Left lung (tissue), 4 donors: ENCODE measurements at regions not wholly inside any gene's neighbourhood (a gene's known extent, or its start where the extent isn't known, plus 50 kb on each side); places are given as distances from the start of the nearest gene placed in this dataset.

Source experiments
- ATAC-seq: fragments of 200-7000 bp; cut with Tn5 transposase; one replicate; pipeline ENCODE4 v1.9.1; 2020; ENCODE audit warnings: moderate library complexity
- DNase-seq, 4 donors: peaks; one replicate each; pipeline ENCODE4 v3.0.0-alpha.2; 2013 to 2020
- H3K27ac ChIP-seq, 2 donors: fragments of 200-600 bp; sonication (generic) in 1 of 2; one replicate each; pipeline versions ENCODE4 v1.5.0 to v1.8.0; 2020 to 2021
- H3K27me3 ChIP-seq, 2 donors: fragments of 200-600 bp; sonication (generic) in 1 of 2; one replicate each; pipeline versions ENCODE4 v1.5.0 to v1.8.0; 2020 to 2021
- H3K36me3 ChIP-seq, 2 donors: fragments of 200-600 bp; sonication (generic) in 1 of 2; one replicate each; pipeline versions ENCODE4 v1.5.0 to v1.8.0; 2020 to 2021
- H3K4me1 ChIP-seq, 2 donors: fragments of 200-600 bp; one replicate each; pipeline ENCODE4 v1.8.0; 2021
- H3K4me3 ChIP-seq, 2 donors: fragments of 200-600 bp; sonication (generic) in 1 of 2; one replicate each; pipeline versions ENCODE4 v1.5.0 to v1.8.0; 2020 to 2021; ENCODE audit warnings: mild to moderate bottlenecking in 1 of 2
- H3K9me3 ChIP-seq, 2 donors: fragments of 200-600 bp; sonication (generic) in 1 of 2; one replicate each; pipeline versions ENCODE4 v1.5.0 to v1.8.0; 2020 to 2021
- intact Hi-C, 2 donors: fragments of 100-400 bp; cut with DNase I; formaldehyde crosslinking; loops; one replicate each; pipeline versions ENCODE4 v1.11.2 to v1.14.2; 2022
- TF ChIP-seq, protein P1 (sequence below), 2 donors: fragments of 200-600 bp; sonication (generic) in 1 of 2; IDR thresholded peaks; one replicate each; pipeline versions ENCODE4 v1.5.0 to v1.8.0; 2021; ENCODE audit warnings: antibody characterized with exemption in 2 of 2
- donor health status: DM: no; HTN: yes; CAD: no.
- donor health status: DM: no; HTN: no; CAD: no.

- TF ChIP-seq, protein P1, sequence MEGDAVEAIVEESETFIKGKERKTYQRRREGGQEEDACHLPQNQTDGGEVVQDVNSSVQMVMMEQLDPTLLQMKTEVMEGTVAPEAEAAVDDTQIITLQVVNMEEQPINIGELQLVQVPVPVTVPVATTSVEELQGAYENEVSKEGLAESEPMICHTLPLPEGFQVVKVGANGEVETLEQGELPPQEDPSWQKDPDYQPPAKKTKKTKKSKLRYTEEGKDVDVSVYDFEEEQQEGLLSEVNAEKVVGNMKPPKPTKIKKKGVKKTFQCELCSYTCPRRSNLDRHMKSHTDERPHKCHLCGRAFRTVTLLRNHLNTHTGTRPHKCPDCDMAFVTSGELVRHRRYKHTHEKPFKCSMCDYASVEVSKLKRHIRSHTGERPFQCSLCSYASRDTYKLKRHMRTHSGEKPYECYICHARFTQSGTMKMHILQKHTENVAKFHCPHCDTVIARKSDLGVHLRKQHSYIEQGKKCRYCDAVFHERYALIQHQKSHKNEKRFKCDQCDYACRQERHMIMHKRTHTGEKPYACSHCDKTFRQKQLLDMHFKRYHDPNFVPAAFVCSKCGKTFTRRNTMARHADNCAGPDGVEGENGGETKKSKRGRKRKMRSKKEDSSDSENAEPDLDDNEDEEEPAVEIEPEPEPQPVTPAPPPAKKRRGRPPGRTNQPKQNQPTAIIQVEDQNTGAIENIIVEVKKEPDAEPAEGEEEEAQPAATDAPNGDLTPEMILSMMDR (IDR thresholded peaks at IDR 0.05) = no peak
- Histone ChIP-seq H3K27me3 (no peaks in the 10 kb centered on the region), H3K4me3 (no peak overlapping the region), H3K36me3 (no peaks in the 10 kb centered on the region), H3K9me3 (no peaks in the 10 kb centered on the region), H3K27ac (no peak overlapping the region), H3K4me1 (no peaks in the 10 kb centered on the region)
- intact Hi-C loops = no loop called here
- ATAC-seq (no peak), DNase-seq (no peak)
These were observed 108.6 kb upstream of the TAC1 start for GRCh38 chr7:97623333-97623732.

DNA sequence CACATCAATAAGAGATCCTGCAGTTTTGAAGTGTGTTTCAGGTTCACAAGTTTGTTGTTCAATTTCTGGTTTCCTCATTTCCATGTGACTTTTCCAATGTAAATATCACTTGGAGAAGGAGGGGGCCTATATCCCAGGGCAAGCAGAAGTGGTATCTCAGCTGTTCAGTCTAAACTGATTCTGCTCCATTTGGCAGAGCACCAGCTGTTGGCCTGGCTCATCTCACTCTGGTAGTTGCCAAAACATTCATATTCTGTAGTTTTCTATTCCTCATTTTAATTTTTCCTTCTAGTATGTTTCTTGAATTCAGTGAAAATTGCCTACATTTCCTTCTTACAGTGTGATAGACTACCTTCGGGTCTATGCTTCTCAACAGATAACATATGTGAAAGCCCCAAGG lies 101.8 kb upstream of the TAC1 start:
- H3K9me3 ChIP-seq = no peaks in the 10 kb centered on the region
- intact Hi-C loops = no loop called here

DNA sequence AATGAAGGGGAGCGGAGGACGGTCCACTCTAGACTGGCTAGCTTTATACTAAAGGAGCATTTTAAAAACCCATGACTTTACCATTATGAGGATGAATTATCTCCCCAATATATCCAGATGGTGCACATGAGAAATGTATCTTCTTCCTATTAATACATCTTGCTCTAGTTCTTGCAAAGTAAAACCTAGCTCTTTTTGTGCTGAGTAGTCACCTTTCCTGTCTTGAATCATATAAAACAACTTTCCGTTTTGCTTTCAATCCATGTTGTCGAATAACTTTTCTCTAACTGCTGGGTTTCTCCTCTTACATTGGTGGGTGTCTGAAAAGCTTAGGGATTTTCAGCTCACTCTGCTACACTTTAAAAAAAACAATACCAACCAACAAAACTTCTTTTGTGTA lies 96.3 kb upstream of the TAC1 start:
- Histone ChIP-seq H3K36me3 (no peaks in the 10 kb centered on the region), H3K9me3 (no peaks in the 10 kb centered on the region), H3K27ac (no peak overlapping the region), H3K4me3 (no peak overlapping the region), H3K4me1 (no peaks in the 10 kb centered on the region), H3K27me3 (no peaks in the 10 kb centered on the region)
- intact Hi-C loops = no loop called here
- DNase-seq (no peak), ATAC-seq (no peak)
- TF ChIP-seq, protein P1 (IDR thresholded peaks at IDR 0.05) = no peak

More for the DNA sequence above, 101.8 kb upstream of the TAC1 start:
- DNase-seq (no peak), ATAC-seq (no peak)
- H3K36me3 ChIP-seq = no peaks in the 10 kb centered on the region
- TF ChIP-seq, protein P1 (IDR thresholded peaks at IDR 0.05) = no peak
- H3K27me3 ChIP-seq = no peaks in the 10 kb centered on the region
- H3K4me3 ChIP-seq = no peak overlapping the region
- no peaks in the 10 kb centered on the region for H3K4me1 ChIP-seq
- no peak overlapping the region for H3K27ac ChIP-seq

DNA sequence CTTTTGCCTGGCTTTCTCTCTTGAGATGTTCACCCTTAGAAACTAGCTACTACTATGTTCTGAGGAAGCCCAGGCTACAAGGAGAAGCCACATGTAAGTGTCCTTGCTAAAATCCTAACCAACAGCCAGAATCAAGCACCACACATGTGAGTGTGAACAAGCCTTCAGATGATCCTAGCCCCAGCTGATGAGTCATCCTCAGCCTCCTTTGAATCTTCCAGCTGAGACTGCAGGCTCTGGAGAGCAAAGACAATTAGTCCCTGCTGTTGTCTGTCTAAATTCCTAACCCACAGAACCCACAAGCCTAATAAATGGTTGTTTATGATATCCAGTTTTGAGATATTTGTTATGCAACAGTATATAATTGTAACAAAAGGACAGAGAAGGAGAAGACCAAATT lies 92.8 kb upstream of the TAC1 start:
- no peak overlapping the region for H3K27ac ChIP-seq
- no peaks in the 10 kb centered on the region for H3K27me3 ChIP-seq
- no peak overlapping the region for H3K4me3 ChIP-seq
- intact Hi-C loops = no loop called here
- no peaks in the 10 kb centered on the region for H3K9me3 ChIP-seq
- ATAC-seq = no peak
- H3K36me3 ChIP-seq = no peaks in the 10 kb centered on the region
- no peak for DNase-seq
- TF ChIP-seq, protein P1 (IDR thresholded peaks at IDR 0.05) = no peak
- H3K4me1 ChIP-seq = no peaks in the 10 kb centered on the region

DNA sequence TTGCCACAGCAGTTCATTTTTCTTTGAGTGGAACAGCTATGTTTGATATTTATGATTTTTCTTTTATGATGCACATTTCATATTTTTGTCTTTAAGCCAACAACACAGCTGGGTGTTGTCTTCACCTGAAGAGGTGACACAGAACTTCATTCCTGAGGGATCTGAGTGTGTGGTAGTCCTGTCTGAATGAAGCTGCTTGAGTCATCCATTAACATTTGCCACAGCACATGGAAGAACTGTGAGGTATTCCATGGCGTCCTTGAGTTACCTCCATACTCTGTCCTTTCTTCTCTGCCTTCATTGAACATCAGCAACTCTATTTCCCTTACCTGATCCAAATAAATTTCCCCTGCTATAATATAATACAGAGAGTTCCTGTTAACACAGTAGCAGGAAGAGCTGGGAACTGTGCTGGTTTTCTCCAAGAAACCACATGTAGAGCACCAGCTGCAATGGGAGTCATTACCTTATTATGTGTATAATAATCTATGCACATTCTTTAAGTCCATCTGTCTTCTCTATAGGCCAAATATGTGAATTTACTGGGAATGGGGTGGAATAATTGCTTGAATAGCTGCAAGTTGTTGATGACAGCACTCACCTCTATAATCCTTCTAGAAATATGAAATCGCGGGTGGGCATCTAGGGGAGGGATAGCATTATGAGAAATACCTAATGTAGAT lies 72.4 kb upstream of the TAC1 start:
- no peaks in the 10 kb centered on the region for H3K36me3 ChIP-seq
- intact Hi-C loops = no loop called here
- H3K27me3 ChIP-seq = no peaks in the 10 kb centered on the region
- no peaks in the 10 kb centered on the region for H3K9me3 ChIP-seq
- TF ChIP-seq, protein P1 (IDR thresholded peaks at IDR 0.05) = no peak
- H3K4me3 ChIP-seq = no peak overlapping the region
- ATAC-seq = no peak
- no peak overlapping the region for H3K27ac ChIP-seq
- no peaks in the 10 kb centered on the region for H3K4me1 ChIP-seq
- DNase-seq = no peak
